VCaP (cell line): ENCODE measurements at regions not wholly inside any gene's neighbourhood (a gene's known extent, or its start where the extent isn't known, plus 50 kb on each side); places are given as distances from the start of the nearest gene placed in this dataset.
"Not testable (repeated sequence)": the region's sequence is repeated elsewhere in the genome, so short reads cannot be mapped to it uniquely, and the experiment has no call there.

Experiments used
- H3K27ac ChIP-seq: fragments of 450-650 bp; 2 replicates; pipeline ENCODE4 v1.5.1; 2017
- CTCF ChIP-seq: fragments of 450-650 bp; conservative IDR thresholded peaks from 2 replicates; pipeline ENCODE4 v1.5.1; 2017; ENCODE audit warnings: mild to moderate bottlenecking, moderate library complexity

- H3K27ac ChIP-seq, result no peak overlapping the region
- no peak for TF ChIP-seq CTCF
Measured at GRCh38 chr19:30113186-30113585, 171.1 kb downstream of the URI1 start.

GRCh38 chr19:30114095-30114494 is 172.1 kb downstream of the URI1 start:
- not testable (repeated sequence) for H3K27ac ChIP-seq

GRCh38 chr19:30115947-30116346 is 173.9 kb downstream of the URI1 start:
- TF ChIP-seq CTCF, result no peak
- H3K27ac ChIP-seq, result no peak overlapping the region

- TF ChIP-seq CTCF, result no peak
- H3K27ac ChIP-seq, result no peak overlapping the region
Measured at GRCh38 chr19:30116530-30116929, 174.5 kb downstream of the URI1 start.

GRCh38 chr19:30116984-30117555 is 175.0 kb downstream of the URI1 start:
- no peak for TF ChIP-seq CTCF
- H3K27ac ChIP-seq, result no peak overlapping the region

GRCh38 chr19:30117636-30118145 is 175.7 kb downstream of the URI1 start:
- TF ChIP-seq CTCF, result no peak
- H3K27ac ChIP-seq, result no peak overlapping the region

- no peak for TF ChIP-seq CTCF
- no peak overlapping the region for H3K27ac ChIP-seq
Measured at GRCh38 chr19:30118221-30118620, 176.2 kb downstream of the URI1 start.

GRCh38 chr19:30118760-30119159 is 176.7 kb downstream of the URI1 start:
- TF ChIP-seq CTCF, result no peak
- no peak overlapping the region for H3K27ac ChIP-seq
